Gastroesophageal sphincter (tissue), 4 donors: ENCODE measurements at regions not wholly inside any gene's neighbourhood (a gene's known extent, or its start where the extent isn't known, plus 50 kb on each side); places are given as distances from the start of the nearest gene placed in this dataset.
"Not testable (repeated sequence)": the region's sequence is repeated elsewhere in the genome, so short reads cannot be mapped to it uniquely, and the experiment has no call there.

Experiments
- ATAC-seq: fragments of 150-250 bp; one replicate; pipeline ENCODE4 v1.9.1; 2016; ENCODE audit warnings: mild to moderate bottlenecking, moderate library complexity
- H3K27ac ChIP-seq, 4 donors: fragments of 200-600 bp; sonication (generic) in 3 of 4; 1 replicate in 3 of 4; 2 replicates in 1 of 4; pipeline ENCODE4 v1.5.1; 2016 to 2019
- H3K27me3 ChIP-seq: fragments of 200-600 bp; sonication (generic); one replicate; pipeline ENCODE4 v1.5.1; 2019
- H3K36me3 ChIP-seq, 2 donors: fragments of 200-600 bp; sonication (generic); one replicate each; pipeline ENCODE4 v1.5.1; 2019; ENCODE audit warnings: control low read depth in 1 of 2
- H3K4me1 ChIP-seq, 3 donors: fragments of 200-600 bp; sonication (generic); 1 replicate in 2 of 3; 2 replicates in 1 of 3; pipeline ENCODE4 v1.5.1; 2016 to 2019; ENCODE audit warnings: control low read depth in 2 of 3
- H3K4me3 ChIP-seq, 2 donors: fragments of 200-600 bp; sonication (generic); one replicate each; pipeline ENCODE4 v1.5.1; 2019; ENCODE audit warnings: mild to moderate bottlenecking in 1 of 2, moderate library complexity in 1 of 2
- H3K9me3 ChIP-seq, 3 donors: fragments of 200-600 bp; sonication (generic); one replicate each; pipeline ENCODE4 v1.5.1; 2017 to 2019; ENCODE audit warnings: control low read depth in 2 of 3
- CTCF ChIP-seq, 4 experiments: fragments of 200-600 bp in 2 of 4; fragments of 450-650 bp in 2 of 4; sonication (generic) in 1 of 4; IDR thresholded peaks; one replicate each; pipeline ENCODE4 v1.5.1; 2017 to 2019; ENCODE audit warnings: antibody characterized with exemption in 4 of 4, mild to moderate bottlenecking in 2 of 4, moderate library complexity in 2 of 4
- EP300 ChIP-seq: sonication (generic); formaldehyde crosslinking; IDR thresholded peaks from one replicate; pipeline ENCODE4 v1.6.1; 2017; ENCODE audit warnings: antibody characterized with exemption, mild to moderate bottlenecking
- POLR2A ChIP-seq, 2 donors: fragments of 450-650 bp; IDR thresholded peaks; one replicate each; pipeline ENCODE4 v1.6.1; 2017; ENCODE audit warnings: antibody characterized with exemption in 2 of 2, mild to moderate bottlenecking in 2 of 2, moderate library complexity in 1 of 2
- POLR2AphosphoS5 ChIP-seq: sonication (generic); formaldehyde crosslinking; IDR thresholded peaks from one replicate; pipeline ENCODE4 v1.6.1; 2017; ENCODE audit warnings: antibody characterized with exemption
- WGBS, 2 donors: methylation state at CpG; one replicate each; pipeline ENCODE4 v1.1.5; 2018; ENCODE audit warnings: low coverage in 1 of 2; 5-methylcytosine and 5-hydroxymethylcytosine counted together

GRCh38 chr6:85329196-85329595, 120.7 kb upstream of the NT5E start:
- TF ChIP-seq POLR2A (IDR thresholded peaks at IDR 0.05) (no peak), CTCF (IDR thresholded peaks at IDR 0.05) (no peak), POLR2AphosphoS5 (no peak), EP300 (no peak)
- Histone ChIP-seq H3K4me3 (no peak overlapping the region), H3K27ac (no peak overlapping the region), H3K9me3 (no peaks in the 10 kb centered on the region), H3K27me3 (peaks cover 5% of the 10 kb centered on the region), H3K4me1 (no peaks in the 10 kb centered on the region), H3K36me3 (no peaks in the 10 kb centered on the region)
- WGBS, 2 donors, result 60 to 61% methylated on average over 1 to 4 of the region's 4 CpGs
- no peak for ATAC-seq

DNA sequence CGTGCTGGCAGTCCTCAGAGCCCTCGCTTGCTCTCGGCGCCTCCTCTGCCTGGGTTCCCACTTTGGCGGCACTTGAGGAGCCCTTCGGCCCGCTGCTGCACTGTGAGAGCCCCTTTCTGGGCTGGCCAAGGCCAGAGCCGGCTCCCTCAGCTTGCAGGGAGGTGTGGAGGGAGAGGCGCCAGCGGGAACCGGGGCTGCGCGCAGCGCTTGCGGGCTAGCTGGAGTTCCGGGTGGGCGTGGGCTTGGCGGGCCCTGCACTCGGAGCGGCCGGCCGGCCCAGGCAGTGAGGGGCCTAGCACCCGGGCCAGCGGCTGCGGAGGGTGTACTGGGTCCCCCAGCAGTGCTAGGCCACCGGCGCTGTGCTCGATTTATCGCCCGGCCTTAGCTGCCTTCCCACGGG, 124.1 kb upstream of the NT5E start:
- not testable (repeated sequence) for H3K27ac ChIP-seq, H3K36me3 ChIP-seq, ATAC-seq, H3K4me1 ChIP-seq, H3K27me3 ChIP-seq, H3K4me3 ChIP-seq, H3K9me3 ChIP-seq
- WGBS, 2 donors, result no CpG with 5 or more reads among the region's 31 CpGs

- Histone ChIP-seq H3K27ac (no peak overlapping the region), H3K27me3 (peaks cover 5% of the 10 kb centered on the region), H3K9me3 (no peaks in the 10 kb centered on the region), H3K4me1 (no peaks in the 10 kb centered on the region), H3K4me3 (no peak overlapping the region), H3K36me3 (no peaks in the 10 kb centered on the region)
- ATAC-seq, result no peak
- no peak for TF ChIP-seq POLR2A (IDR thresholded peaks at IDR 0.05)
- peak; percentile 65 to 73 (median 67) for TF ChIP-seq CTCF (IDR thresholded peaks at IDR 0.05)
- WGBS, 2 donors, result 11 to 32% methylated on average over 4 to 9 of the region's 9 CpGs
Observed at GRCh38 chr6:85323435-85324040, 126.3 kb upstream of the NT5E start.

DNA sequence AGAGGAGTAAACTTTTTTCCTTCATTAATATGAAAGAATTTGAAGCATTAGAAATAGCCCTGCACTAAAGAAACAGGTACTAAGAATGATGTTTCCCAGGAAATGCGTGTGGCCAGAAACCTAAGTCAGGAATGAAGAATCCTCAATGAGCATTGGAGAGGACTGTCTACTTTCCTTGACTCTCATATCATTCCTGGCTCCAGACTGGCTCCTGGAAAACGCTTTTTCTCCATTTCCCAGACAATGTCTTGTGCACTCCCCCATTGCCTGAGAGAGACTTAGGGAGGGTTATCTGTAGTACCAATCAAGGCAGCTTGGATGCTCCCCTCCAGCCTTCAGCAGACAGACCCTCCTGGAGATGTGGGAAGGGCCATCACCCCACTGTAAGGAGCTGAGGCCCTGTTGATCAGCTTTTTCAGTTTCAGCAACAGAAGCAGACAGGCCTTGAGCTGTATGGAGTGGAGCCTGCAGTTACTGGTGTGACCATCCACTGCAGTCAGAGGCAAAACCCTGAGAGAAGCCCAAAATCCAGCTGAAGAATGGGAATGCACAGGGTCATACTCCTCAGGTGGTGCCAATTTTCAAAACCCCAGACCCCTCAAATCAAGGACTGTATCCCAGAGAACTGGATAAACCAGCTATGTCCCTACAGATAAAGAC, 127.3 kb upstream of the NT5E start:
- 17 to 50% methylated on average over 2 of the region's 2 CpGs for WGBS, 2 donors
- Histone ChIP-seq H3K27ac (no peak overlapping the region), H3K4me1 (no peaks in the 10 kb centered on the region), H3K9me3 (peaks cover 0 to 9% (median 0%) of the 10 kb centered on the region in 3 donors), H3K36me3 (no peaks in the 10 kb centered on the region), H3K27me3 (peaks cover 5% of the 10 kb centered on the region), H3K4me3 (no peak overlapping the region)
- TF ChIP-seq POLR2AphosphoS5 (no peak), CTCF (IDR thresholded peaks at IDR 0.05) (no peak), POLR2A (IDR thresholded peaks at IDR 0.05) (no peak), EP300 (no peak)
- no peak for ATAC-seq

- Histone ChIP-seq H3K36me3 (no peaks in the 10 kb centered on the region), H3K9me3 (peaks cover 0 to 15% (median 0%) of the 10 kb centered on the region in 3 donors), H3K27ac (no peak overlapping the region), H3K27me3 (peaks cover 5% of the 10 kb centered on the region), H3K4me3 (no peak overlapping the region), H3K4me1 (no peaks in the 10 kb centered on the region)
- WGBS, 2 donors, result 45 to 84% methylated on average over 2 of the region's 2 CpGs
- no peak for ATAC-seq
- TF ChIP-seq CTCF (IDR thresholded peaks at IDR 0.05) (no peak), EP300 (no peak), POLR2AphosphoS5 (no peak), POLR2A (IDR thresholded peaks at IDR 0.05) (no peak)
Observed at GRCh38 chr6:85321906-85322305, 128.0 kb upstream of the NT5E start.
